ENCODE measurements at regions not wholly inside any gene's neighbourhood (a gene's known extent, or its start where the extent isn't known, plus 50 kb on each side); places are given as distances from the start of the nearest gene placed in this dataset.
A peak's percentile ranks its signal among the peaks of the same experiment; 100 is the strongest.
"Not testable (repeated sequence)": the region's sequence is repeated elsewhere in the genome, so short reads cannot be mapped to it uniquely, and the experiment has no call there.

- DNase-seq: no peak
Observed at GRCh38 chr5:125052584-125052983, 306.1 kb upstream of the ZNF608 start.

DNA sequence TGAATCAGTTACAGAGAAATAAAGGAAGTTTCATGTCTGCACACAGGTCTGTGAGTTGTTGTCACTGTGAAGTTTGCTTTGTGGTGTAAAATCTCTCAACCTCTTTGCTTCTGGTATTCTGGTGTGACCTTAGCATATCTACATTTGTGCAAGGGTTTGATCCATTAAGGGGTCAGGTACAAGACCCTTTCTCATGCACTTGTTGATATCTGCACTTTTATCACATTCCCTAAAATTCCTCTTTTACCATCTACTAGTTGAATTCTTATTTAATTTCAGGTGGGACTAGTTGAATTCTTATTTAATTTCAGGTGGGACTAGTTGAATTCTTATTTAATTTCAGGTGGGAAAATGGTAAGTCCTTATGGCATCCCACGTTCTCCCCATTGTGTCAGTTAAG is 306.7 kb upstream of the ZNF608 start:
- DNase-seq: no peak

GRCh38 chr5:125054146-125054545 is 307.7 kb upstream of the ZNF608 start:
- no peak for DNase-seq

DNA sequence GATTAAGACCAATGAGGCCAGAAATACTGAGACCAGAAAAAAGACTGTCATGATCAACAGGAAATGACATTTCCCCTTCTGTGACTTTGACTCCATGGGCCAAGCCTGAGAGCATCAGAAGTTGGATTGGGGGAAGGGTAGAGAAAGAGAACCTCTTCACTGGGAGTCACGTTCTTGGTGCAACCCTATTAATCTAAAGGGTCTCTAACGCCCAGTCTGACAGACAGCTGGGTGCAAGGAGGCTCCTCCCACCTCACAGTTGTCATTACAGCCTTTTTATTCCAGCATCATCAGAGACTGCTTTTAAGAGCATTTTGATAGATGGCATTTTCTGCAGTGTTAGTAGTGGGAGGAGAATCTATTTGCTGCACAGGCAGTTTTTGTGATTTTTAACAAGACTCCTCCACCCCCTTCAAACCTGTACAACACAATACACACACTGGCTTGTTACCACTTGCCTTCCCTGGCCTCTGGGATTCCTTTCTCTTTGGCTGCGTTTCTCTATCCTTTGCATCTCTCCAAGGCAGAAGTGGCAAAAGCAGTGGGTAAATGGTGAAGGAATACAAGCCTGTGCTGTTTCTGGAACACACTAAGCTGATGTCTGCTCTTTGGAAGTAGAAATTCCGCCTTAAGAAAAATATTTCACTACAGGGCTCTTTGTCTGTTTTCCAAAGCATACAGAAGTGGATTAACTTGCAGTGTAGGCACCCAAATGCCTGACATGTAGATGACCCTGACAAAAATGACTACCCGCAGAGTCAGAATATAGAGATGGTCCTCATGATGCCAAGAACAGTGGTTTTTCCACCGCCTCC is 310.4 kb upstream of the ZNF608 start:
- no peak for DNase-seq

DNA sequence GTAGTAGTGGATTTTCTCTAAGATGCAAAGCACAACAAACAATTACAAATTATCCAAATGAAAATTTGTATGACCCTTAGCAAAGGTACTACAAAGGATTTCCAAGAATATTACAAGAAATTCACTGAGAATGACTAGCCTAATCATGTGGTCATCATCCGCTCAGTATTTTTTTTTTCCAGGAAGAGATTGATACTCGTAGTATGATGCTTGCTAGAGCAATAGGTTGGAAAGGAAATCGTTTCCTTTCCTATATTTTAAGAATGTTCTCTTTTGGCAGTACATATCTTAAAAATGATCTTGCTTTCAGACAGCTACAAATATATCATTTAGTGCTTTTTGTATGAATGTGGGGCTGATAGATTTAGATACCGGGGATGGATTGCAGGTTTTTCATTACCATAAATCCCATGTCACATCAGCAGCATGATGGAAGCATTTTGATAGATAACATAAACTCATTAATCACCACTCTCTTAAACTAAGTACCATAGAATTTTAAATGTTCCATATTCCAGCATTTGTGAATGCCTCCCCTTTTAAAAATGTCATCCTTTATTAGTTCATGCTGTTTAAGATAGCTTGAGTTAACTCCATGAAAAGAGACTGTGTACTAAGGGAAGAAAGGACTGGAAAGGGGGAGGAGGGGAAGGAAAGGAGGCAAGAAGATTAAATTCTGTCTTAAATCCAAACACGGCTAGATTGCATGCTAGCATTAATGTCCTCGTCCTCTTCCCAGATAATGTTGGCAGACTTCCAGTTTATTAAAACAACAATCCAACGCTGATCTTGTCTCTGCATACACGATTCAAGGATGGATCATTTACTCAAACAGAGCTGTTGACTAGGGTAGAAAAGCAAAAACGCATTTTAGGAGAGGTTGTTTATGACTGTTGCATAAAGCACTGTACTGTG is 311.7 kb upstream of the ZNF608 start:
- peak; percentile 74 to 75 for DNase-seq

DNA sequence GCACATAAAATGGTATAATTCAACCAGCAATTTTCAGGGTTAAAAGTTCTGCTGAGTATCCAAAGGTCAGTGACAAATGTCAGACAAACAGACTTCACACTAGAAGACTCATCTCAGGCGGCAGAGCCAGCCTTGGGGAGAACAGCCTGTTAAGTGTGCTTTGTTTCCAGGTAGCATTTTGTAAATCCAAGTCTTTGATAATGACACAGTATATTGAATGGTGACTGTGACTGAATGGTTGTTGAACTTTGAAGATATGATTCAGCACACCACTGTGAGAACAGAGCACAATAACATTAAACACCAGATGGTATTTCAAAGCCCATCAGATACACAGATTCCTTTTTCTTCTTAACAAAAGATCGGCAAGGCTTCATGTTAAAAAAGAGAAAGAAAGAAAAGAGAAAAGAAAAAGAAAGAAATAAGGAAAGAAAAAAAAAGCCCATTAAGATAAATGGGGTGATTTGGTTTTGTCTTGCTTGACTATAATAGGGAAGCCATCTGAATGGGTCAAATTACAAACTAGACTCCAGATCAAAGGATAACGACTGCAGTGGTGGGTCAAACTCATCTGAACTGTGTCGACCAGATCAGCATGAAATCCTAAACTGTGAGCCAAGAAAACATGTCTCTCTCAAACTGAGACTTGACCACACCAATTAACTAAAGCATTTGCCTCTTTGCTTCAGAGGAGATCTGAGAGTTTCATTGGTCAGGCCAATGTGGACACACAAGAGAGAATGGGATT is 313.0 kb upstream of the ZNF608 start:
- DNase-seq: peak in 1 of 2 experiments; percentile 10

DNA sequence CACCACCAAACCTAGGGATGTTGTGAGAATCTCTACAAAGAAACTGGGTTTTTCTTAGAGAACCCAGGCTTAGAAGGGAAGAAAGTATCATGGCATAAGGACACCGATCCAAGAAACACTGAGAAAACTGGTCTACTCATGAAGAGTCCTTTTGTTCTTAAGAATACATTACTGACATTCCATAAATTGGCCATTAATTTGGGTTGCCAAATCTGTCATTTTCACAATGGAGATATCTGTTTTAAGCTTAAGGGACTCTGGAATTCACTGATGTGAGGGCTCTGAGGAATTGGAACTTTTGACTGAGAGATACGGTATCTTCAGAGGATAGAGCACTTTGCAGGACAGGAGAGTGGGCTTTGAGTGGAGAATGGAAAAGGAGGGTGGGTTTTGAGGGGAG is 315.3 kb upstream of the ZNF608 start:
- DNase-seq: no peak

DNA sequence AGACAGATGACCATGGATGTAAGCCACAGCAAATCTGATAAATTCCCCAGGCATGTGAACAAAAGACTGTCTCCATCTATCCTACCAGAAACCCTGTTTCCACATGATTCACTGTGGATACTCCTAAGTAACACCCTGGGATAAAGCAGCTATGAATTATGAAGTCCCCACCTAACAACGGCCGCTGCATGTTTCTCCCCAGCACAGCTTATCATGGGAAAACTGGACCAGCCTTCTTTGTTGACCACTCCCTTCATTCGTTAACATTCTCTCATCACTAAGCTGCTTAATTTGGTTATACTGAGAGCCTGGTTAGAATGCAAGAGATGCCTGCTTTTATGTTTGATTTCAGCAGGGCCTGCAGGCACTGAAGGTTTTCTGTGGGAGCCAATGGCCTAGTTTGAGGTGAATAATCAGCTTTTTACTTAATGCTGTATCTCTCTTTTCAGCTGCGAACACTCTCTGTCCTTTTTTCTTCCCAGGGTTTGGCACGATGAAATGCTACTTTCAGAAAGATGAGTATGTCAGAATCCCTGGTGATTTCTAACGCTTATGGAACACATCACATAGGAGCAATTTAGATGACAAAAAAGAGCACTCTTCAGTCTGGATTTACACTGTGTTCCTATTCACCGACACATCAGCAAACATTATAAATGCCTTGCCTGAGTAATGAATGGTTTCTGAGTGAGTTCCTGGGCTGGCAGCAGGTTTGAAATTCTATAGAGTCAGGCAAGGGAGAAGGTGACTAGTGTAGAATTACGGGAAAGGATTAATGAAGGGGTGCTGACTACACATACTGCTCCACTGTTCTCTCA is 318.4 kb upstream of the ZNF608 start:
- peak in 1 of 2 experiments; percentile 33 for DNase-seq

- DNase-seq: no peak
Observed at GRCh38 chr5:125065741-125066140, 319.3 kb upstream of the ZNF608 start.

DNA sequence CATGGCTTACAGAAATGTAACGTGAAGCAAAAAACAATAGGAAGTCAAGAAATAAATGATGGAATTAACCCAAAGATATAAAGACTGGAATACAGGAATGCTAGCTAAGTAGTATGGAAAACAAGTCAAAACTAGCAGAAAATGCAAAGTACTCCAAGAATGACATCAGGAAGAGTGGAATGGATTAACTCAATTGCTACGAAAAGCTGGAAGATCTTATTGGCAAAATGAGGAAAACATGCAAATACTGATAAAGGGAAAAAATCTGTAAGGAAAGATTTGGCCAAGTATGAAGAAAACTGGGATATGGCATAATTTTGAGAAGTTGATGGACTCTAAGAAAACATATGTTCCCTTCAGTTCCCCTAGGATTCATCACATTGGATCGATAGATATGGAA is 324.5 kb upstream of the ZNF608 start:
- no peak for DNase-seq

DNA sequence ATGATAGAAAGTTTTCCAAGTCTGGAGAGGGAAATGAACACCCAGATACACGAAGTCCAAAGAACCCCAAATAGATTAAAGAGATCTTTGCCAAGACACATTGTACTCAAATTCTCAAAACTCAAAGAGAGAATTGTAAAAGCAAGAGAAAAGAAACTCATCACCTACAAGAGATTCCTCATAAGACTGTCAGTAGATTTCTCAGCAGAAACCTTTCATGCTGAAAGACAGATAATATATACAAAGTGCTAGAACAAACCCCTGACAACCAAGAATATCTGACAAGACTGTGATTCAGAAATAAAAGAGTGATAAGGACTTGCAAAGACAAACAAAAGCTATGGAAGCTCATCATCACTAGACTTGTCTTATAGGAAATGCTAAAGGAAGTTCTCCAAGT is 326.7 kb upstream of the ZNF608 start:
- DNase-seq: no peak

- no peak for DNase-seq
Observed at GRCh38 chr5:125075567-125075966, 329.1 kb upstream of the ZNF608 start.

DNA sequence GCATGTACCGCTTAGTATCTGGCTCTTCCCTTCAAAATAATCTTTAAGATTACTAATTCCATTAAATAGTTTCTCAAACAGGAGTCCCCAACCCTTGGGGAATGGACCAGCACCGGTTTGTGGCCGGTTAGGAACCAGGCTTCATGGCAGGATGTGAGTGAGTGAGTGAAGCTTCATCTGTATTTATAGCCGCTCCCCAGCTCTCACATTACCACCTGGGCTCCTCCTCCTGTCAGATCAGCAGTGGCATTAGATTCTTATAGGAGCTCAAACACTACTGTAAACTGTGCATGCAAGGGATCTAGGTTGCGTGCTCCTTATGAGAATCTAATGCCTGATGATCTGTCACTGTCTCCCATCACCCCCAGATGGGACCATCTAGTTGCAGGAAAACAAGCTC is 332.6 kb upstream of the ZNF608 start:
- not testable (repeated sequence) for DNase-seq

DNA sequence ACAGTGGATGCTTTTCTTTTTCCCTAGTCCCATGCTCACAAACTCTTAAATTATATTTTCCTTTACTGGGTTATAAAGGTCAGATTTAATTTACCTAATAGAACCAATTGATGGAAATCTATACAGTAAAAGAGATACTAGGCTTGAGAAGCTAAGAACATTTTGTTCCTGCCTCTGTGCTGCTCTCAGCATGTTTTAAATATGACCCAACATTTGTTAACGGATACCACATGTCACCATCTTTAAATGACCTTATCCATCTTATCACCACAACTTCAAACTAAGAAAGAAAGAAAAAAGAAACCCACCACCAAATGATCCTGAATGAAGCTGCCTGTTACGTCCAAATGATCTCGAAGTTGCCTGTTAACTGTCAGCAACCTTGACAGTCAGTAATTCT is 334.7 kb upstream of the ZNF608 start:
- no peak for DNase-seq

GRCh38 chr5:125083981-125084380 is 337.5 kb upstream of the ZNF608 start:
- no peak for DNase-seq

- DNase-seq: no peak
Observed at GRCh38 chr5:125085797-125086505, 339.5 kb upstream of the ZNF608 start.

- DNase-seq: no peak
Observed at GRCh38 chr5:125088522-125089105, 342.2 kb upstream of the ZNF608 start.

DNA sequence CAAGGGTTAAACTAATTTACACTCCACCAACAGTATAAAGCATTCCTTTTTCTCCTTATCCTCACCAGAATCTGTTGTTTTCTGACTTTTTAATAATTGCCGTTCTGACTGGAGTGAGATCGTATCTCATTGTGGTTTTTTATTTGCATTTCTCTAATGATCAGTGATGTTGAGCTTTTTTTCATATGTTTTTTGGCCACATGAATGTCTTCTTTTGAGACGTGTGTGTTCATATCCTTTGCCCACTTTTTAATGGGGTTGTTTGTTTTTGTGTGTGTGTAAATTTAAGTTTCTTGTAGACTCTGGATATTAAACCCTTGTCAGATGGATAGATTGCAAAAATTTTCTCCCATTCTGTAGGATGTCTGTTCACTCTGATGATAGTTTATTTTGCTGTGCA is 345.7 kb upstream of the ZNF608 start:
- DNase-seq: not testable (repeated sequence)

DNA sequence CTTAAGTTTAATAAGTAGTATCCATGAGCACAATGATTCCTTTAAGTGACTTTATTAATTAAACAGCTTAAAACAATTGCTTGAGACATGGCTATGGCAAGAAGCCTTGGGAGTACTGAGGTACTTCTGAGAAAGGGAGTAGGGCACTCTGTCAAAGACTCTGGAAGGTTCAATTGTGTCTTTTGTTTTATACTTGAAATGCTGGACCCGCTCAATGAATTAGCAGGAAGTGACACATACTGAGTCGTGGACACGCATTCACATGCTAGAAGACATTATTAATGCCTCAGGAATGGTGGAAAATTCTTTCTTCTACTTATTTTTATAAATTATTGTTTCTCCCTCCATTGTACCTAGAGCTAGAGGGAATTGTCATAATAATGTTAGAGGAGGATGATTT is 347.3 kb upstream of the ZNF608 start:
- no peak for DNase-seq

DNA sequence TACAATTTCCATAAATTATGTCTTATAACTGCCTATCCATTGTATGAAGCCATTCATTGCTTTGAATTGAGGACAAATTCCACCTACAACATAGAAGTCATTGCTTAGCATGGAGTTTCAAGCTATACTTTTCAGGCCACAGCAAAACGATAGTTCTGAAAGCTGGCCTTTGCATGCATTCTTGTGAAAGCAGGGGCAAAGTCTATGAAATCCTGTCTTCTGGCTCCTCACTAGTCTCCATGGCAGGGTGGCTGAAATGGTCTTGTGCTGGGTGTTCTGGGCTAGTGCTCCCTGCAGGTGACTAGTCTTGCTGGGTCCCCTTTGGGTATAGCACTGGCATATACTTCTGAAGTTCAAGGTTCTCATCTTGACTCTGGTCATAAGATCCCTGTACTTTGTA is 353.9 kb upstream of the ZNF608 start:
- DNase-seq: no peak

DNA sequence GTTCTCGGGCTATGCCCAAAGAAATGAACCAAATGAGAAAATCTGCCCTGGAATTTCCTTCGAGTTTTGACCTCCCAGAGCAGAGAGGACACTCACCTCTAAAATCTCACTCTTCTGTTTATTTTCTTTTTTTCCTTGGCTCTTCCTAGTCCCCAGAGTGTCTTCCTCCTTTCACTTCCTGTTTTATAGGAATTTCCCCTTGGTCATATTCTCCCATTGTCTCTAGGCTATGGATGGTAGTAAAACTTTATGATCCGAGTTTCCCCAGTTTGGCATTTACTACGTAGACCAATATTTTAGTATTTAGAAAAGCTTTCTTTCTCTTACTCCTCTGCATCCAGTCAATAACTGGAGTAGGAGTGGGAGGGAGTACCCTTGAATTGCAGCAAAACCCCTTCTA is 354.5 kb upstream of the ZNF608 start:
- no peak for DNase-seq
